Medulla oblongata (tissue), 1 donor: ENCODE measurements at regions not wholly inside any gene's neighbourhood (a gene's known extent, or its start where the extent isn't known, plus 50 kb on each side); places are given as distances from the start of the nearest gene placed in this dataset.
"Not testable (repeated sequence)": the region's sequence is repeated elsewhere in the genome, so short reads cannot be mapped to it uniquely, and the experiment has no call there.

ENCODE experiments used
- DNase-seq: peaks from one replicate; pipeline ENCODE4 v3.0.0-alpha.2; 2015; ENCODE audit errors: extremely low spot score

DNA sequence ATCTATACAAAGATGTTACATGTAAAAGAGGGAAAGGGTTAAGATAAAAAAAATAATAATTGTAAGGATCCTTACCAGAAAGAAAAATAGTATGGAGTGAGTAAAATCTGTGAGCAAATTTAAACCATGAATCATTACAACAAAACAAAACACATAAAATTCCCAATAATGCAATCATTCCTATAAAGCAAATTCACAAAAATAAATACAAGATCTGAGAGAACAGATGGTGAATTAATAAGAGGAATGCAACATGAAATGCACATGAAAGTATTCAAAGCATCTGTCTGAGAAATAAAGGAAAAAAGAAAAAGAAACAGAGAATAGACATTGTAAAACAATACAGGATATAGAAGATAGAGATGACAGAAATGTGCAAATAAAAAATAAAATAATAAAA, 681.5 kb upstream of the KLHL1 start:
- DNase-seq: no peak

GRCh38 chr13:70788074-70788473, 679.8 kb upstream of the KLHL1 start:
- DNase-seq: no peak

- no peak for DNase-seq
Measured at GRCh38 chr13:70784207-70784989, 676.1 kb upstream of the KLHL1 start.

- DNase-seq: no peak
Measured at GRCh38 chr13:70769817-70770216, 661.6 kb upstream of the KLHL1 start.

DNA sequence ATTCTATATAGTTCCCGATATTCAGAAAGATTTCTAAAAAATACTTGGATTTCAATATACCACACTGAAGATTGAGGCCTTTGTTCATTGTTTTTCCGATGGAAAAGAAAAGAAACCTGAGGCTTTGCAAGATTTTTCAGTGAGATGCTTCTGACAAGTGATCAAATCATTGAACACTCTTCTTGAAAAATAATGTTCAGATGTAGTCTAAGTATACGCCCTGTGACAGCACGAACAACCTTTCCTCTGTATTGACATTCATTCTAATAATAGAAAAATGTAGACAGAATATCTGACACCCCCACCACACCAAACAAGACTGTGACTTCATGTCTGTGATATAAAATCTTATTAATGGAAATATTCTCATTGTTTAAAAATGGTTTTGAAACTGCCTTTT, 650.7 kb upstream of the KLHL1 start:
- DNase-seq: no peak

GRCh38 chr13:70756088-70756487, 647.8 kb upstream of the KLHL1 start:
- DNase-seq: no peak

DNA sequence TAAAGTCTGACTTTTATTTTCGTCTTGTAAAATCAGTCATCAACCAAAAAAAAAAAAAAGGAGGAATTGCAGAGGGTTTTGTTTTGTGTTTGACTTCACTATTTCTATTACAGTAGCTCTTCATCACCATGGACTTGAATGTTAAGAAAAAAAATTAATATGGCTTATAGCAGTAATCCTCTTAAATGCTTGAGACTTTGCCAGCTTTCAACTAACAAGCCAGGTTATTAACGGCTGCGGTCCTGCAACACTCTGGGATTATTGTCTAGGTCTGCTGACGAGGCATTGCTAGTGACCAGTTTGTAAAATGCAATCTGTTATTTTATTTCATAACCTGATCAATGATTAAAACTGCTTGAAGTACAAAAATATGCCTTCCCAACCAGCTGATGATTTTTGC, 647.2 kb upstream of the KLHL1 start:
- no peak for DNase-seq

- no peak for DNase-seq
Measured at GRCh38 chr13:70747262-70747661, 639.0 kb upstream of the KLHL1 start.

GRCh38 chr13:70746469-70746868, 638.2 kb upstream of the KLHL1 start:
- DNase-seq: not testable (repeated sequence)

DNA sequence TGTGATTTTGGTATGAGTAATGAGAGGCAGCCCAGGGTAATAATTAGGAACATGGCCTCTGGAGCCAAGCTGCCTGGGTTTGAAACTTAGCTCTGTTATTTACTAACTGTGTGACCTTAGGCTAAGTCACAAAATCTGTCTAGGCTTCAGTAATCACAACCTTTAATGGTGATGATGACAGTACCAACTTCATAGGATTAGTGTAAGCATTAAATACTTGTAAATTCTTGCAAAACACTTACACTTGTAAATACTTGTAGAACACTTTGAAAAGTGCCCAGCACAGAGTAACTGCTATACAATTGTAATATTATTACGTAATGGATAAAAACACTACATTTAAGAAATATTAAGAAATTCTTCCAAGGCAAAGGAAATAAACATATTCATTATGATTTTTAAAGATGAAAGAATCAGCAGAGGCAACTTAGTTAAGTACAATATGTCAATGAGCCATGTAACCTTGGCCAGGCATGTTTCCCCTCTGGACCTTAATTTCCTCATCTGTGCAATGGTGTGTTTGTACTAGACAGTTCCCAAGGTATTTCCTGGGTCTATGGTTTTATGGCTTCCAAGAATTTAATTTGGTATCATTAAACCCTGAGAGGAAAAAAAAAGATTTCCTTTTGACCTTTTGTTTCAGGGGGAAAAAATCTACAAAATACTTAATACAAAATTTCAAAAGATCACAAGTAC, 628.5 kb upstream of the KLHL1 start:
- no peak for DNase-seq

- no peak for DNase-seq
Measured at GRCh38 chr13:70732611-70733010, 624.4 kb upstream of the KLHL1 start.

- no peak for DNase-seq
Measured at GRCh38 chr13:70729369-70729768, 621.1 kb upstream of the KLHL1 start.

- no peak for DNase-seq
Measured at GRCh38 chr13:70723732-70724131, 615.5 kb upstream of the KLHL1 start.

DNA sequence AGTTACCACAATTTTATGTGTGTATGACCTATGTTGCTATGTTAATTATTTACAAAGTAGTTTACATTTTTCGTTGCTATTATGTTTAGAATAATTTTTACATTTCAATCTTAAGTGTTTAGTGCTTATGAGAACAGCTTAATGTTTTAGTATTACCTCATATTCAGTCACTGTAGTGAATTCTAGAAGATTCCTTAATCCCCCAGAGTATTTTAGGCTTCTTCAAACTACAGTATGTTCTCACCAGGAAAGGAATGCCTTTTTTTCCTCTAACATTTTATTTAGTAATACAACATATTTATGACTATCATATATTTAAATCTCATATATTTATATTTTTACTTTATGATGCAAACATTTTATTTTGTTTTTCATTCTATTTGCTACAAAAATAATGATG, 612.1 kb upstream of the KLHL1 start:
- DNase-seq: no peak

DNA sequence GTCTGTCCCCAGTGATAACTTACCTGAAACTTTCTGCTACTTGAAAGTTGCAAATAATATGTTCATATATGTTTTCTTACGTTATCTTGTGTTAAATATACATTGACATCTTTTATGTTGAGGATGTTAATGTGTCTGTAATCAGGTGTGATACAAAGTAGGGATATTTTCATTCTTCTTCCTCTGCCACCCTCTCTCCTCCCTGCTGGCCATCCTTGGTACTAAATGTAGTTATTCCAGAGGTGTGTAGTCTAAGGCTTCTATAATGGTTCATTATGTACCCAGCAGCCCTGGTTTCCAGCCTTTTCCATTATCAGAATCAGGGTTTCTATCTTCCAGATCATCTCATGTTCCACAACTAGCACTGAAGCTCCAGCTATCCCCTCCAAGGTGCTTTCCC, 606.7 kb upstream of the KLHL1 start:
- DNase-seq: no peak

DNA sequence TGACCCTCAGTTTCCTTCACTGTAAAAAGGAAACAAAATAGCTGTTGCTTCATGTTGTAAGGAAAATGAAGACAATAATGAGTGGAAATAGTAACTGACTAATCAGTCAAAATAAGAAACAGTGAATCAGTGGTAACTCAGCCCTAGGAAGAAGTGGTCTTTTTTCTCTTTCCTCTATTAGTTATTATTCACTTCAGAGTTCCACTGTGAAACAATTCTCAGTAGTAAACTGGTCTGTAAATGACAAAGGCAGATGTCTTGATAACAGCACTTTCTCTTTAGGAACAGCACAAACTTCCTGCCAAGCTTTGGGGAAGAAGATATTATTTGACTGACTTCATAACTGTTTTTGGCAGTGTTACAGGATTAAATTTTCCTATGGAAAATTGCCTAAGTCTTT, 600.5 kb upstream of the KLHL1 start:
- no peak for DNase-seq

- no peak for DNase-seq
Measured at GRCh38 chr13:70703755-70704154, 595.5 kb upstream of the KLHL1 start.

DNA sequence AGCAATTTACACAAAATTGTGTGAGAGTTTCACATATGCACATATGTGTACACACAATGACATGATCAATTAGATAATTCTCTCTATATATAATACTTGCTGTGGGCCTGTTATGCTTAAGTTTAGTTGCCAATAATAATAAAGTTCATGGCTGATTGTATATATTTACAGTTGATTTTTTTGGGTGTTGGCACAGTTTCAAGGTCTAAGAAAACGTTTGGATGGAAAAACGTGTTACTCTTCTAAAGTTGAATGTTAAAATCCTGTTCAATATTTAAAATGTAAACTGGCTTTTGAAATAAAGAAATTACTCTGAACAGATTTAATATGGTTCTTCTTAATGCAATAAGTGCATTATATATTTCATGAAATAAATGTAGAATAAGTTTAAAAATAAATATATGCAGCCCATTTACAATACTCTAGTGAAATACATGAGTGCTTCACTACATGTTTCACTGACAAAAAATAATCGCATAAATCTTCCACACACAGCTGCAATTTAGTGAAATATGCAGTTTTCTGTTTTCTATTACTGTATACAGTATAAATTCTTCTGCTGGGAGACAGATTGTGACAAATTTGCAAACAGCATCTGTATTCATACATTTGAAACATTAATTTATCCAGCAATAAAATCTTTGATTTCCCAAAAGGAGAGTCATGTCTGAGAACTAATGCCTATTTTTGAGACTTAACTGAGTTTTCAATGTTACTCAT, 586.9 kb upstream of the KLHL1 start:
- no peak for DNase-seq

- no peak for DNase-seq
Measured at GRCh38 chr13:70668983-70669382, 560.7 kb upstream of the KLHL1 start.

DNA sequence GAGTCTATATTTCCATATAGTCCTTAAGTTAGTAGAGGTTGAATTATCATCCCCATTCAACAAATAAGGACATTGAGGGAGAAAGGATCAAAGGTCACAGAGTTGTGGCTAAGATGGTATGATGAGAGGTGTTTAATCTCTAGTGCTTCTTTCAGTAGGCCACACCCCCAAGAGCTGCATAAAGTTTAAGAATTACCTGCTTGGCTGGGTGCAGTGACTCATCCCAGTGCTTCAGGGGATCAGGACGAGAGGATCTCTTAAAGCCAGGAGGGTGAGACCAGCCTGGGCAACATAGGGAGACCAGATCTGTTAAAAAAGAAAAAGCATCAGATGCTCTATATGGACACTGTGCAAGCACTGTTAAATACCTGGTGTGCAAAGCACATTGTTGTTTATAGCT, 560.0 kb upstream of the KLHL1 start:
- DNase-seq: no peak

- no peak for DNase-seq
Measured at GRCh38 chr13:70666883-70667556, 558.8 kb upstream of the KLHL1 start.

DNA sequence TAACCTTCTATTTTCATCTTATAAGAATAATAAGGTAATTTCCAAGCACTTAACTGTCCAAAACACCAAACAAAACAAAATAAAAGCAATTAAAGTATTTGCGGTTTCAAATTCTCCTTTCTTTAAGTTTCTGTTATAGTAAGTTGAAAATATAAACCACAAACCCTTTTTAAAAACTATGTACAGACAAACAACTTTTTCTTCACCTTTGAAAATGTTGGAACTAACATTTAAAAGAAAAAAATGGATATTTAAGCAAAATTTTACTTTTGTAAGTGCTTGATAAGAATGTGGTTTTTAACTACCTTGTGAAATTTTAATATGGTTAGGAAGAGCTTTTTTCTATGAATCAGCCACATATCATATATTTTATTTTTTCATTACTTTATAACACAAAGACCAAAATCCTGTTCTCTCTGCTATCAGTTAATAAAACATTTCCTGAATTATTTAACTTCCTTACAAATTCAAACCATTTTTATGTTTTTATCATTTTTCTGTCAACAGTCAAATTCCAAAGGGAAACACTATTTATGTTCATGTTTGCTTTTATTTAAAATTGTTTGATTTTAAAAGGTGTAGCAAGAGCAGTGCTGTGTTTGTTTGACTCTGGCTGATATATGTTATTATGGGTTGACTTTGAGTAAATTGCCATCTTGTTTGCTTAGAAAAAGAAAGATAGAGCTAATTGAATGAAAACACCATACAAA, 554.1 kb upstream of the KLHL1 start:
- no peak for DNase-seq
